Karpas-422 (cell line): ENCODE measurements at regions not wholly inside any gene's neighbourhood (a gene's known extent, or its start where the extent isn't known, plus 50 kb on each side); places are given as distances from the start of the nearest gene placed in this dataset.

Source experiments
- DNase-seq: peaks from one replicate; pipeline ENCODE4 v3.0.0-alpha.2; 2015
- H2AFZ ChIP-seq: fragments of 200-600 bp; sonication (generic); 2 replicates; pipeline ENCODE4 v1.6.1; 2014; ENCODE audit warnings: antibody characterized with exemption, low read length, mixed read lengths
- H3K27ac ChIP-seq: fragments of 200-600 bp; sonication (generic); 2 replicates; pipeline ENCODE4 v1.5.1; 2014; ENCODE audit warnings: mild to moderate bottlenecking, low read length, moderate library complexity
- H3K27me3 ChIP-seq: fragments of 200-600 bp; sonication (generic); 2 replicates; pipeline ENCODE4 v1.6.1; 2014; ENCODE audit warnings: low read length, mixed read lengths
- H3K36me3 ChIP-seq: fragments of 200-600 bp; sonication (generic); 2 replicates; pipeline ENCODE4 v1.6.1; 2014; ENCODE audit warnings: low read length, mixed read lengths; ENCODE audit not compliant: insufficient read depth
- H3K4me1 ChIP-seq: fragments of 200-600 bp; sonication (generic); 2 replicates; pipeline ENCODE4 v1.6.1; 2014; ENCODE audit warnings: mild to moderate bottlenecking, low read length, mixed read lengths
- H3K4me2 ChIP-seq: fragments of 200-600 bp; sonication (generic); 2 replicates; pipeline ENCODE4 v1.6.1; 2014; ENCODE audit warnings: low read length, low read depth, mild to moderate bottlenecking; ENCODE audit not compliant: poor library complexity, severe bottlenecking
- H3K4me3 ChIP-seq: fragments of 200-600 bp; sonication (generic); 2 replicates; pipeline ENCODE4 v1.5.1; 2014; ENCODE audit warnings: mild to moderate bottlenecking, antibody characterized with exemption, low read length, mixed read lengths
- H3K79me2 ChIP-seq: fragments of 200-600 bp; sonication (generic); 2 replicates; pipeline ENCODE4 v1.6.1; 2014; ENCODE audit warnings: mild to moderate bottlenecking, low read length, mixed read lengths
- H3K9ac ChIP-seq: fragments of 200-600 bp; sonication (generic); 2 replicates; pipeline ENCODE4 v1.6.0; 2014; ENCODE audit warnings: low read length
- H3K9me2 ChIP-seq: fragments of 200-600 bp; sonication (generic), shearing (Covaris generic); replicated peaks from 2 replicates; pipeline ENCODE4 v1.6.0; 2014; ENCODE audit warnings: mild to moderate bottlenecking, low read length, moderate library complexity; ENCODE audit not compliant: insufficient read depth
- H3K9me3 ChIP-seq: fragments of 300-700, 200-600 bp; sonication (generic); 2 replicates; pipeline ENCODE4 v1.6.1; 2014; ENCODE audit warnings: low read length, mixed read lengths
- H4K20me1 ChIP-seq: fragments of 200-600 bp; sonication (generic); 2 replicates; pipeline ENCODE4 v1.6.1; 2014; ENCODE audit warnings: mild to moderate bottlenecking, antibody characterized with exemption, low read length, low read depth; ENCODE audit not compliant: insufficient read depth

GRCh38 chr14:27123162-27123561, 525.3 kb upstream of the NOVA1 start:
- DNase-seq, result no peak
- Histone ChIP-seq H3K27me3 (no peaks in the 10 kb centered on the region), H3K9me2 (no peaks in the 10 kb centered on the region), H3K36me3 (no peaks in the 10 kb centered on the region), H3K4me3 (no peak overlapping the region), H3K4me2 (no peak overlapping the region), H3K4me1 (no peaks in the 10 kb centered on the region), H3K27ac (no peak overlapping the region), H3K9me3 (peaks cover 72% of the 10 kb centered on the region), H4K20me1 (no peaks in the 10 kb centered on the region), H2AFZ (no peak overlapping the region), H3K79me2 (no peaks in the 10 kb centered on the region), H3K9ac (no peak overlapping the region)

- no peaks in the 10 kb centered on the region for H3K4me1 ChIP-seq
- H3K9me3 ChIP-seq, result peaks cover 72% of the 10 kb centered on the region
- H3K9me2 ChIP-seq, result no peaks in the 10 kb centered on the region
- no peak overlapping the region for H2AFZ ChIP-seq
- DNase-seq, result no peak
- no peaks in the 10 kb centered on the region for H3K36me3 ChIP-seq
- H3K27me3 ChIP-seq, result no peaks in the 10 kb centered on the region
- H3K79me2 ChIP-seq, result no peaks in the 10 kb centered on the region
- no peak overlapping the region for H3K9ac ChIP-seq
- H3K4me3 ChIP-seq, result no peak overlapping the region
- H3K4me2 ChIP-seq, result no peak overlapping the region
- no peak overlapping the region for H3K27ac ChIP-seq
- no peaks in the 10 kb centered on the region for H4K20me1 ChIP-seq
These were observed 530.0 kb upstream of the NOVA1 start for GRCh38 chr14:27127838-27128237.

GRCh38 chr14:27134200-27134599, 536.4 kb upstream of the NOVA1 start:
- no peak overlapping the region; the same call in 1 of the 2 replicates for H3K4me3 ChIP-seq
- no peaks in the 10 kb centered on the region for H3K9me2 ChIP-seq
- no peaks in the 10 kb centered on the region for H4K20me1 ChIP-seq

GRCh38 chr14:27145170-27145569, 547.3 kb upstream of the NOVA1 start:
- H3K4me2 ChIP-seq, result no peak overlapping the region
- no peak overlapping the region for H3K4me3 ChIP-seq

More at GRCh38 chr14:27134200-27134599, 536.4 kb upstream of the NOVA1 start:
- Histone ChIP-seq H3K27me3 (no peaks in the 10 kb centered on the region), H2AFZ (no peak overlapping the region), H3K36me3 (no peaks in the 10 kb centered on the region), H3K27ac (no peak overlapping the region), H3K9me3 (peaks cover 70% of the 10 kb centered on the region), H3K9ac (no peak overlapping the region), H3K4me1 (no peaks in the 10 kb centered on the region), H3K79me2 (no peaks in the 10 kb centered on the region), H3K4me2 (no peak overlapping the region)
- no peak for DNase-seq

GRCh38 chr14:27148143-27148542, 550.3 kb upstream of the NOVA1 start:
- H3K4me2 ChIP-seq, result no peak overlapping the region
- H2AFZ ChIP-seq, result no peak overlapping the region
- no peak overlapping the region for H3K27ac ChIP-seq
- H3K9me2 ChIP-seq, result no peaks in the 10 kb centered on the region
- H3K9ac ChIP-seq, result no peak overlapping the region
- no peaks in the 10 kb centered on the region for H3K27me3 ChIP-seq
- H3K4me1 ChIP-seq, result no peaks in the 10 kb centered on the region
- H3K79me2 ChIP-seq, result no peaks in the 10 kb centered on the region
- H4K20me1 ChIP-seq, result no peaks in the 10 kb centered on the region
- H3K36me3 ChIP-seq, result no peaks in the 10 kb centered on the region
- H3K4me3 ChIP-seq, result no peak overlapping the region
- no peak for DNase-seq
- H3K9me3 ChIP-seq, result peaks cover 86% of the 10 kb centered on the region

More at GRCh38 chr14:27145170-27145569, 547.3 kb upstream of the NOVA1 start:
- H3K27ac ChIP-seq, result no peak overlapping the region
- DNase-seq, result no peak
- no peaks in the 10 kb centered on the region for H3K36me3 ChIP-seq
- no peaks in the 10 kb centered on the region for H3K79me2 ChIP-seq
- no peaks in the 10 kb centered on the region for H3K27me3 ChIP-seq
- no peaks in the 10 kb centered on the region for H3K4me1 ChIP-seq
- H3K9me2 ChIP-seq, result no peaks in the 10 kb centered on the region
- no peak overlapping the region for H3K9ac ChIP-seq
- peaks cover 70% of the 10 kb centered on the region for H3K9me3 ChIP-seq
- no peaks in the 10 kb centered on the region for H4K20me1 ChIP-seq
- H2AFZ ChIP-seq, result no peak overlapping the region

GRCh38 chr14:27164139-27164538, 566.3 kb upstream of the NOVA1 start:
- H3K27ac ChIP-seq, result no peak overlapping the region
- H3K79me2 ChIP-seq, result no peaks in the 10 kb centered on the region
- no peaks in the 10 kb centered on the region; the same call in 1 of the 2 replicates for H3K36me3 ChIP-seq
- no peaks in the 10 kb centered on the region for H4K20me1 ChIP-seq
- H3K9ac ChIP-seq, result no peak overlapping the region
- H3K4me1 ChIP-seq, result no peaks in the 10 kb centered on the region
- no peaks in the 10 kb centered on the region for H3K9me2 ChIP-seq
- H3K4me3 ChIP-seq, result no peak overlapping the region
- H3K27me3 ChIP-seq, result no peaks in the 10 kb centered on the region
- DNase-seq, result no peak
- H3K9me3 ChIP-seq, result peaks cover 51% of the 10 kb centered on the region
- no peak overlapping the region for H3K4me2 ChIP-seq
- H2AFZ ChIP-seq, result no peak overlapping the region

GRCh38 chr14:27175489-27175888, 577.7 kb upstream of the NOVA1 start:
- Histone ChIP-seq H4K20me1 (no peaks in the 10 kb centered on the region), H3K4me2 (no peak overlapping the region), H3K27me3 (no peaks in the 10 kb centered on the region), H3K36me3 (no peaks in the 10 kb centered on the region), H3K9me3 (peaks cover 70% of the 10 kb centered on the region), H3K9me2 (no peaks in the 10 kb centered on the region), H3K79me2 (no peaks in the 10 kb centered on the region), H2AFZ (no peak overlapping the region), H3K4me1 (no peaks in the 10 kb centered on the region), H3K27ac (no peak overlapping the region), H3K9ac (no peak overlapping the region), H3K4me3 (no peak overlapping the region)
- no peak for DNase-seq

- Histone ChIP-seq H3K9me3 (peaks cover 57% of the 10 kb centered on the region), H3K4me3 (no peak overlapping the region), H3K27me3 (no peaks in the 10 kb centered on the region), H3K4me2 (no peak overlapping the region), H3K36me3 (no peaks in the 10 kb centered on the region), H3K4me1 (no peaks in the 10 kb centered on the region), H2AFZ (no peak overlapping the region; the same call in 1 of the 2 replicates), H3K9ac (no peak overlapping the region), H4K20me1 (no peaks in the 10 kb centered on the region), H3K9me2 (no peaks in the 10 kb centered on the region), H3K79me2 (no peaks in the 10 kb centered on the region), H3K27ac (no peak overlapping the region)
- DNase-seq, result no peak
These were observed 583.5 kb upstream of the NOVA1 start for GRCh38 chr14:27181333-27181732.

- no peaks in the 10 kb centered on the region for H4K20me1 ChIP-seq
- DNase-seq, result no peak
These were observed 586.6 kb upstream of the NOVA1 start for GRCh38 chr14:27184427-27184826.

More at GRCh38 chr14:27184427-27184826, 586.6 kb upstream of the NOVA1 start:
- H3K9me3 ChIP-seq, result peaks cover 51% of the 10 kb centered on the region
- no peaks in the 10 kb centered on the region for H3K9me2 ChIP-seq
- no peaks in the 10 kb centered on the region for H3K4me1 ChIP-seq
- H3K4me2 ChIP-seq, result no peak overlapping the region
- H3K27me3 ChIP-seq, result no peaks in the 10 kb centered on the region
- no peak overlapping the region for H2AFZ ChIP-seq
- H3K79me2 ChIP-seq, result no peaks in the 10 kb centered on the region
- H3K36me3 ChIP-seq, result no peaks in the 10 kb centered on the region
- H3K9ac ChIP-seq, result no peak overlapping the region
- H3K27ac ChIP-seq, result no peak overlapping the region
- no peak overlapping the region for H3K4me3 ChIP-seq
